ENCODE measurements at regions not wholly inside any gene's neighbourhood (a gene's known extent, or its start where the extent isn't known, plus 50 kb on each side); places are given as distances from the start of the nearest gene placed in this dataset.

GRCh38 chr5:74313896-74314295 lies 326.6 kb downstream of the ENC1 start:
- no peak for TF ChIP-seq CTCF (IDR thresholded peaks at IDR 0.05; ENCODE audit: borderline replicate concordance, extremely low read depth, low read length, poor library complexity, severe bottlenecking)
- no peak for TF ChIP-seq EZH2 (IDR thresholded peaks at IDR 0.05; ENCODE audit: borderline replicate concordance, low read depth, low read length, severe bottlenecking)
